HCT116 (cell line): ENCODE measurements at regions not wholly inside any gene's neighbourhood (a gene's known extent, or its start where the extent isn't known, plus 50 kb on each side); places are given as distances from the start of the nearest gene placed in this dataset.

Experiments used
- ATAC-seq: fragments of 200-7000 bp; cut with Tn5 transposase; 2 replicates; pipeline ENCODE4 v1.9.1; 2020; ENCODE audit warnings: mild to moderate bottlenecking, moderate library complexity
- BruUV-seq: library from RNA; stranded (reverse); fragments of 400-500 nt; replicated peaks from 2 replicates; lab custom pipeline; 2021; lab: Mats Ljungman, UMichigan
- CTCF ChIA-PET: fragments of 300-600 bp; sonication (Branson Sonifier 250); formaldehyde crosslinking; loops from one replicate; lab custom pipeline; 2021; ENCODE audit warnings: antibody characterized with exemption; lab: Charles Lee
- POLR2A ChIA-PET: fragments of 300-600, 350-600 bp; sonication (Branson Sonifier 250); formaldehyde crosslinking; loops from one replicate; lab custom pipeline; 2021; ENCODE audit warnings: antibody characterized with exemption; lab: Charles Lee
- RAD21 ChIA-PET, 2 experiments: fragments of 300-600 bp; sonication (Branson Sonifier 250); formaldehyde crosslinking; loops; one replicate each; lab custom pipeline; 2023; ENCODE audit warnings: low total read pairs in 2 of 2; ENCODE audit not compliant: uncharacterized antibody in 2 of 2, unreplicated experiment in 2 of 2, low non-redundant PET in 1 of 2; lab: Charles Lee
- DNase-seq: peaks from one replicate; pipeline ENCODE4 v3.0.0-alpha.2; 2010; ENCODE audit warnings: low read depth, low spot score
- H2AFZ ChIP-seq: fragments of 200-600 bp; shearing (Covaris generic), sonication (generic); 2 replicates; pipeline ENCODE4 v1.6.1; 2017; ENCODE audit warnings: low read depth, mixed run types, mixed read lengths, antibody characterized with exemption, low read length; ENCODE audit not compliant: poor library complexity, severe bottlenecking
- H3K27ac ChIP-seq: 2 replicates; pipeline ENCODE4 v1.5.1; 2012; ENCODE audit warnings: low read depth, low read length
- H3K27me3 ChIP-seq: fragments of 200-600 bp; sonication (generic); 2 replicates; pipeline ENCODE4 v1.6.1; 2016; ENCODE audit warnings: mixed run types, low read length, mixed read lengths; ENCODE audit not compliant: insufficient read depth
- H3K36me3 ChIP-seq, 2 experiments: fragments of 200-500 bp in 1 of 2; fragments of 200-600 bp in 1 of 2; sonication (Bioruptor generic) in 1 of 2; sonication (generic) in 1 of 2; 2 replicates each; pipeline versions ENCODE4 v1.5.1 to v1.6.1; 2014 to 2016; ENCODE audit warnings: low read length in 2 of 2, inconsistent platforms in 1 of 2, mixed read lengths in 1 of 2, mixed run types in 1 of 2; ENCODE audit not compliant: insufficient read depth in 2 of 2, control insufficient read depth in 1 of 2
- H3K4me1 ChIP-seq, 2 experiments: fragments of 200-600 bp in 1 of 2; sonication (generic) in 1 of 2; 2 replicates each; pipeline versions ENCODE4 v1.5.1 to v1.6.1; 2012 to 2017; ENCODE audit warnings: low read length in 2 of 2, inconsistent platforms in 1 of 2, mild to moderate bottlenecking in 1 of 2, mixed read lengths in 1 of 2, mixed run types in 1 of 2, moderate library complexity in 1 of 2; ENCODE audit not compliant: insufficient read depth in 2 of 2, control insufficient read depth in 1 of 2
- H3K4me2 ChIP-seq: fragments of 200-600 bp; sonication (generic); 2 replicates; pipeline ENCODE4 v1.6.1; 2017; ENCODE audit warnings: mixed run types, low read length, mixed read lengths
- H3K4me3 ChIP-seq, 2 experiments: fragments of 200-600 bp in 1 of 2; sonication (generic) in 1 of 2; replicated peaks in 1 of 2; 2 replicates each; pipeline ENCODE4 v1.5.1; 2011 to 2016; ENCODE audit warnings: low read length in 2 of 2, control low read depth in 1 of 2, low read depth in 1 of 2, mild to moderate bottlenecking in 1 of 2, mixed read lengths in 1 of 2, mixed run types in 1 of 2
- H3K79me2 ChIP-seq: fragments of 200-600 bp; sonication (generic); 2 replicates; pipeline ENCODE4 v1.6.1; 2017; ENCODE audit warnings: mild to moderate bottlenecking, mixed run types, low read length, moderate library complexity, mixed read lengths; ENCODE audit not compliant: insufficient read depth
- H3K9ac ChIP-seq: fragments of 200-600 bp; sonication (generic); 2 replicates; pipeline ENCODE4 v1.6.1; 2016; ENCODE audit warnings: low read length, mixed read lengths
- H3K9me2 ChIP-seq: fragments of 200-600 bp; sonication (generic), shearing (Covaris generic); 2 replicates; pipeline ENCODE4 v1.6.1; 2017; ENCODE audit warnings: mixed run types, mild to moderate bottlenecking, moderate library complexity; ENCODE audit not compliant: insufficient read depth
- H3K9me3 ChIP-seq, 2 experiments: fragments of 200-500 bp in 1 of 2; fragments of 200-600 bp in 1 of 2; sonication (Bioruptor generic) in 1 of 2; sonication (generic) in 1 of 2; 2 replicates each; pipeline ENCODE4 v1.6.1; 2014 to 2017; ENCODE audit warnings: low read length in 2 of 2, mixed read lengths in 2 of 2, inconsistent platforms in 1 of 2, low read depth in 1 of 2, mild to moderate bottlenecking in 1 of 2, mixed run types in 1 of 2, moderate library complexity in 1 of 2; ENCODE audit not compliant: control insufficient read depth in 1 of 2, insufficient read depth in 1 of 2
- H4K20me1 ChIP-seq: fragments of 200-600 bp; sonication (generic), shearing (Covaris generic); 2 replicates; pipeline ENCODE4 v1.6.1; 2017; ENCODE audit warnings: mixed run types, mild to moderate bottlenecking, moderate library complexity; ENCODE audit not compliant: insufficient read depth
- CBX3 ChIP-seq: IDR thresholded peaks from 2 replicates; pipeline ENCODE4 v1.6.1; 2012; ENCODE audit warnings: low read depth
- CEBPB ChIP-seq: IDR thresholded peaks from 2 replicates; pipeline ENCODE4 v1.6.1; 2012; ENCODE audit warnings: low read depth
- EGR1 ChIP-seq: IDR thresholded peaks from 2 replicates; pipeline ENCODE4 v1.6.1; 2012; ENCODE audit warnings: low read depth
- EZH2phosphoT487 ChIP-seq: fragments of 200-600 bp; IDR thresholded peaks from 2 replicates; pipeline ENCODE4 v1.6.1; 2018; ENCODE audit warnings: antibody characterized with exemption, borderline replicate concordance
- JUND ChIP-seq: IDR thresholded peaks from 2 replicates; pipeline ENCODE4 v1.6.1; 2012
- MAX ChIP-seq: IDR thresholded peaks from 2 replicates; pipeline ENCODE4 v1.6.1; 2012
- POLR2AphosphoS5 ChIP-seq: IDR thresholded peaks from 2 replicates; pipeline ENCODE4 v1.6.1; 2011; ENCODE audit warnings: mild to moderate bottlenecking, low read depth, low read length, moderate library complexity
- REST ChIP-seq: IDR thresholded peaks from 2 replicates; pipeline ENCODE4 v1.6.1; 2012; ENCODE audit warnings: low read depth
- SIN3A ChIP-seq: IDR thresholded peaks from 2 replicates; pipeline ENCODE4 v1.6.1; 2012; ENCODE audit warnings: low read depth
- SRF ChIP-seq: IDR thresholded peaks from 2 replicates; pipeline ENCODE4 v1.6.1; 2012; ENCODE audit warnings: low read depth
- TCF7L2 ChIP-seq: IDR thresholded peaks from 2 replicates; pipeline ENCODE4 v1.7.0; 2011; ENCODE audit warnings: borderline replicate concordance, inconsistent platforms; ENCODE audit not compliant: insufficient read depth, insufficient read length; ENCODE audit errors: extremely low read depth
- ZNF274 ChIP-seq: fragments of 200-500 bp; sonication (Bioruptor generic); IDR thresholded peaks from 2 replicates; pipeline ENCODE4 v1.6.1; 2014; ENCODE audit warnings: mild to moderate bottlenecking, low read depth, low read length, inconsistent platforms
- intact Hi-C: fragments of 100-400 bp; cut with micrococcal nuclease; formaldehyde crosslinking; loops from 2 replicates; pipeline ENCODE4 v1.10.0; 2022
- TF ChIP-seq, protein P1 (sequence below): IDR thresholded peaks from 2 replicates; pipeline ENCODE4 v1.6.1; 2012
- TF ChIP-seq, protein P2 (sequence below), 3 experiments: fragments of 200-600 bp in 1 of 3; sonication (generic) in 1 of 3; IDR thresholded peaks in 2 of 3; conservative IDR thresholded peaks in 1 of 3; 2 replicates each; pipeline ENCODE4 v1.5.1; 2012 to 2017; ENCODE audit warnings: low read depth in 2 of 3, low read length in 2 of 3, antibody characterized with exemption in 1 of 3, borderline replicate concordance in 1 of 3, control low read depth in 1 of 3, mild to moderate bottlenecking in 1 of 3, mixed read lengths in 1 of 3, mixed run types in 1 of 3, moderate library complexity in 1 of 3; ENCODE audit not compliant: insufficient read depth in 1 of 3

GRCh38 chr10:1920941-1921340 is 183.6 kb upstream of the ADARB2 start:
- no peak overlapping the region for H3K4me2 ChIP-seq
- no peak overlapping the region for H3K27ac ChIP-seq
- intact Hi-C loops, result no loop called here
- no peaks in the 10 kb centered on the region for H3K9me2 ChIP-seq
- POLR2A ChIA-PET, result no interaction called here
- H3K9me3 ChIP-seq, result peaks cover 5 to 6% of the 10 kb centered on the region in 2 experiments; a peak in 2 of 4 replicates
- no peaks in the 10 kb centered on the region for H3K4me1 ChIP-seq
- no TSS peak for BruUV-seq
- H3K4me3 ChIP-seq, result no peak overlapping the region
- no peak for DNase-seq
- CTCF ChIA-PET, result no interaction called here
- no peaks in the 10 kb centered on the region for H3K36me3 ChIP-seq
- no peaks in the 10 kb centered on the region for H3K79me2 ChIP-seq
- no peak for TF ChIP-seq TCF7L2
- TF ChIP-seq, protein P1, sequence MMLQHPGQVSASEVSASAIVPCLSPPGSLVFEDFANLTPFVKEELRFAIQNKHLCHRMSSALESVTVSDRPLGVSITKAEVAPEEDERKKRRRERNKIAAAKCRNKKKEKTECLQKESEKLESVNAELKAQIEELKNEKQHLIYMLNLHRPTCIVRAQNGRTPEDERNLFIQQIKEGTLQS, result no peak
- TF ChIP-seq EGR1, result no peak
- TF ChIP-seq CEBPB, result no peak
- TF ChIP-seq EZH2phosphoT487, result no peak
- TF ChIP-seq POLR2AphosphoS5, result no peak
- TF ChIP-seq SIN3A, result no peak
- TF ChIP-seq JUND, result no peak
- TF ChIP-seq CBX3, result no peak
- TF ChIP-seq ZNF274, result no peak
- TF ChIP-seq MAX, result no peak
- no peak for TF ChIP-seq SRF
- TF ChIP-seq REST, result no peak
- TF ChIP-seq, protein P2, sequence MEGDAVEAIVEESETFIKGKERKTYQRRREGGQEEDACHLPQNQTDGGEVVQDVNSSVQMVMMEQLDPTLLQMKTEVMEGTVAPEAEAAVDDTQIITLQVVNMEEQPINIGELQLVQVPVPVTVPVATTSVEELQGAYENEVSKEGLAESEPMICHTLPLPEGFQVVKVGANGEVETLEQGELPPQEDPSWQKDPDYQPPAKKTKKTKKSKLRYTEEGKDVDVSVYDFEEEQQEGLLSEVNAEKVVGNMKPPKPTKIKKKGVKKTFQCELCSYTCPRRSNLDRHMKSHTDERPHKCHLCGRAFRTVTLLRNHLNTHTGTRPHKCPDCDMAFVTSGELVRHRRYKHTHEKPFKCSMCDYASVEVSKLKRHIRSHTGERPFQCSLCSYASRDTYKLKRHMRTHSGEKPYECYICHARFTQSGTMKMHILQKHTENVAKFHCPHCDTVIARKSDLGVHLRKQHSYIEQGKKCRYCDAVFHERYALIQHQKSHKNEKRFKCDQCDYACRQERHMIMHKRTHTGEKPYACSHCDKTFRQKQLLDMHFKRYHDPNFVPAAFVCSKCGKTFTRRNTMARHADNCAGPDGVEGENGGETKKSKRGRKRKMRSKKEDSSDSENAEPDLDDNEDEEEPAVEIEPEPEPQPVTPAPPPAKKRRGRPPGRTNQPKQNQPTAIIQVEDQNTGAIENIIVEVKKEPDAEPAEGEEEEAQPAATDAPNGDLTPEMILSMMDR (IDR thresholded peaks at IDR 0.05 in 2 of 3, conservative IDR thresholded peaks at IDR 0.05 in 1 of 3; ENCODE audit: borderline replicate concordance in 1 of 3, insufficient read depth in 1 of 3, low read depth in 2 of 3, low read length in 2 of 3), result no peak
- no peak overlapping the region for H2AFZ ChIP-seq
- no peaks in the 10 kb centered on the region; the same call in 1 of the 2 replicates for H4K20me1 ChIP-seq
- ATAC-seq, result no peak
- RAD21 ChIA-PET, result no interaction called here
- no peaks in the 10 kb centered on the region for H3K27me3 ChIP-seq
- no peak overlapping the region for H3K9ac ChIP-seq
